ENCODE measurements at regions not wholly inside any gene's neighbourhood (a gene's known extent, or its start where the extent isn't known, plus 50 kb on each side); places are given as distances from the start of the nearest gene placed in this dataset.

GRCh38 chr3:194007592-194008337 lies 128.2 kb upstream of the HES1 start:
- no peak overlapping the region for H3K27ac Mint-ChIP-seq
- no peak overlapping the region for H3K4me3 Mint-ChIP-seq
- peaks cover 26% of the 10 kb centered on the region for H3K27me3 Mint-ChIP-seq
- peaks cover 5% of the 10 kb centered on the region for H3K4me1 Mint-ChIP-seq (ENCODE audit: low read depth)
- H3K36me3 Mint-ChIP-seq (ENCODE audit: low read depth) = no peaks in the 10 kb centered on the region
- no peaks in the 10 kb centered on the region for H3K9me3 Mint-ChIP-seq
- no peak for DNase-seq

GRCh38 chr3:194009019-194009418 lies 126.9 kb upstream of the HES1 start:
- no peaks in the 10 kb centered on the region for H3K9me3 Mint-ChIP-seq
- H3K4me3 Mint-ChIP-seq = no peak overlapping the region
- no peak for DNase-seq
- H3K36me3 Mint-ChIP-seq (ENCODE audit: low read depth) = no peaks in the 10 kb centered on the region
- H3K27ac Mint-ChIP-seq = no peak overlapping the region
- H3K27me3 Mint-ChIP-seq = peaks cover 23% of the 10 kb centered on the region
- H3K4me1 Mint-ChIP-seq (ENCODE audit: low read depth) = no peaks in the 10 kb centered on the region

- Mint-ChIP-seq H3K36me3 (ENCODE audit: low read depth) (no peaks in the 10 kb centered on the region), H3K9me3 (no peaks in the 10 kb centered on the region), H3K27me3 (peaks cover 15% of the 10 kb centered on the region), H3K27ac (no peak overlapping the region), H3K4me1 (ENCODE audit: low read depth) (no peaks in the 10 kb centered on the region), H3K4me3 (no peak overlapping the region)
- no peak for DNase-seq
Observed at GRCh38 chr3:194009892-194010533, 125.9 kb upstream of the HES1 start.

- H3K27me3 Mint-ChIP-seq = peaks cover 10% of the 10 kb centered on the region
Observed at GRCh38 chr3:194011807-194012206, 124.1 kb upstream of the HES1 start.

GRCh38 chr3:194013928-194014327 lies 122.0 kb upstream of the HES1 start:
- H3K4me1 Mint-ChIP-seq (ENCODE audit: low read depth) = no peaks in the 10 kb centered on the region

More at GRCh38 chr3:194011807-194012206, 124.1 kb upstream of the HES1 start:
- no peaks in the 10 kb centered on the region for H3K4me1 Mint-ChIP-seq (ENCODE audit: low read depth)
- no peaks in the 10 kb centered on the region for H3K9me3 Mint-ChIP-seq
- H3K4me3 Mint-ChIP-seq = no peak overlapping the region
- H3K36me3 Mint-ChIP-seq (ENCODE audit: low read depth) = no peaks in the 10 kb centered on the region
- no peak overlapping the region for H3K27ac Mint-ChIP-seq
- DNase-seq = no peak

GRCh38 chr3:194014756-194015155 lies 121.2 kb upstream of the HES1 start:
- Mint-ChIP-seq H3K9me3 (no peaks in the 10 kb centered on the region), H3K4me1 (ENCODE audit: low read depth) (no peaks in the 10 kb centered on the region), H3K36me3 (ENCODE audit: low read depth) (no peaks in the 10 kb centered on the region), H3K4me3 (no peak overlapping the region), H3K27ac (no peak overlapping the region), H3K27me3 (peaks cover 6% of the 10 kb centered on the region)
- DNase-seq = no peak

More at GRCh38 chr3:194013928-194014327, 122.0 kb upstream of the HES1 start:
- H3K4me3 Mint-ChIP-seq = no peak overlapping the region
- no peaks in the 10 kb centered on the region for H3K9me3 Mint-ChIP-seq
- peaks cover 6% of the 10 kb centered on the region for H3K27me3 Mint-ChIP-seq
- H3K36me3 Mint-ChIP-seq (ENCODE audit: low read depth) = no peaks in the 10 kb centered on the region
- DNase-seq = no peak
- H3K27ac Mint-ChIP-seq = no peak overlapping the region

GRCh38 chr3:194019398-194020165 lies 116.4 kb upstream of the HES1 start:
- H3K4me3 Mint-ChIP-seq = no peak overlapping the region
- H3K9me3 Mint-ChIP-seq = no peaks in the 10 kb centered on the region
- no peaks in the 10 kb centered on the region for H3K27me3 Mint-ChIP-seq
- H3K4me1 Mint-ChIP-seq (ENCODE audit: low read depth) = peaks cover 3% of the 10 kb centered on the region
- H3K27ac Mint-ChIP-seq = no peak overlapping the region
- DNase-seq = no peak
- no peaks in the 10 kb centered on the region for H3K36me3 Mint-ChIP-seq (ENCODE audit: low read depth)

GRCh38 chr3:194022052-194022451 lies 113.9 kb upstream of the HES1 start:
- Mint-ChIP-seq H3K27me3 (no peaks in the 10 kb centered on the region), H3K27ac (no peak overlapping the region), H3K9me3 (no peaks in the 10 kb centered on the region), H3K4me1 (ENCODE audit: low read depth) (peaks cover 7% of the 10 kb centered on the region), H3K4me3 (no peak overlapping the region), H3K36me3 (ENCODE audit: low read depth) (no peaks in the 10 kb centered on the region)
- DNase-seq = no peak

GRCh38 chr3:194022816-194023215 lies 113.1 kb upstream of the HES1 start:
- Mint-ChIP-seq H3K27me3 (peaks cover 5% of the 10 kb centered on the region), H3K36me3 (ENCODE audit: low read depth) (no peaks in the 10 kb centered on the region), H3K4me1 (ENCODE audit: low read depth) (peaks cover 7% of the 10 kb centered on the region), H3K9me3 (no peaks in the 10 kb centered on the region), H3K27ac (no peak overlapping the region), H3K4me3 (no peak overlapping the region)
- DNase-seq = no peak

- H3K36me3 Mint-ChIP-seq (ENCODE audit: low read depth) = no peaks in the 10 kb centered on the region
- no peak overlapping the region for H3K4me3 Mint-ChIP-seq
- H3K9me3 Mint-ChIP-seq = no peaks in the 10 kb centered on the region
- H3K27me3 Mint-ChIP-seq = peaks cover 5% of the 10 kb centered on the region
- DNase-seq = no peak
- peaks cover 7% of the 10 kb centered on the region for H3K4me1 Mint-ChIP-seq (ENCODE audit: low read depth)
- no peak overlapping the region for H3K27ac Mint-ChIP-seq
Observed at GRCh38 chr3:194023501-194024280, 112.3 kb upstream of the HES1 start.

GRCh38 chr3:194025119-194025518 lies 110.8 kb upstream of the HES1 start:
- Mint-ChIP-seq H3K27ac (no peak overlapping the region), H3K27me3 (peaks cover 5% of the 10 kb centered on the region), H3K9me3 (no peaks in the 10 kb centered on the region), H3K36me3 (ENCODE audit: low read depth) (no peaks in the 10 kb centered on the region), H3K4me3 (no peak overlapping the region), H3K4me1 (ENCODE audit: low read depth) (peaks cover 7% of the 10 kb centered on the region)
- DNase-seq = no peak

- Mint-ChIP-seq H3K9me3 (no peaks in the 10 kb centered on the region), H3K36me3 (ENCODE audit: low read depth) (no peaks in the 10 kb centered on the region), H3K4me3 (no peak overlapping the region), H3K27me3 (peaks cover 5% of the 10 kb centered on the region), H3K27ac (no peak overlapping the region), H3K4me1 (ENCODE audit: low read depth) (peaks cover 7% of the 10 kb centered on the region)
- DNase-seq = no peak
Observed at GRCh38 chr3:194025951-194026350, 110.0 kb upstream of the HES1 start.

- H3K27ac Mint-ChIP-seq = no peak overlapping the region
- peaks cover 5% of the 10 kb centered on the region for H3K27me3 Mint-ChIP-seq
- H3K4me1 Mint-ChIP-seq (ENCODE audit: low read depth) = peaks cover 7% of the 10 kb centered on the region
- no peak overlapping the region for H3K4me3 Mint-ChIP-seq
- H3K36me3 Mint-ChIP-seq (ENCODE audit: low read depth) = no peaks in the 10 kb centered on the region
- no peaks in the 10 kb centered on the region for H3K9me3 Mint-ChIP-seq
- no peak for DNase-seq
Observed at GRCh38 chr3:194028434-194029004, 107.4 kb upstream of the HES1 start.

GRCh38 chr3:194029846-194030245 lies 106.1 kb upstream of the HES1 start:
- no peak for DNase-seq
- H3K4me3 Mint-ChIP-seq = no peak overlapping the region
- H3K27me3 Mint-ChIP-seq = peaks cover 5% of the 10 kb centered on the region
- peaks cover 3% of the 10 kb centered on the region for H3K4me1 Mint-ChIP-seq (ENCODE audit: low read depth)
- H3K27ac Mint-ChIP-seq = no peak overlapping the region
- H3K36me3 Mint-ChIP-seq (ENCODE audit: low read depth) = no peaks in the 10 kb centered on the region
- no peaks in the 10 kb centered on the region for H3K9me3 Mint-ChIP-seq

Measured in activated T-cell treated with anti-CD3 and anti-CD28 coated beads, Interleukin-2, amount 50 U/mL, for 24 hours (primary cell).